ENCODE measurements at regions not wholly inside any gene's neighbourhood (a gene's known extent, or its start where the extent isn't known, plus 50 kb on each side); places are given as distances from the start of the nearest gene placed in this dataset.
"Not testable (repeated sequence)": the region's sequence is repeated elsewhere in the genome, so short reads cannot be mapped to it uniquely, and the experiment has no call there.

DNA sequence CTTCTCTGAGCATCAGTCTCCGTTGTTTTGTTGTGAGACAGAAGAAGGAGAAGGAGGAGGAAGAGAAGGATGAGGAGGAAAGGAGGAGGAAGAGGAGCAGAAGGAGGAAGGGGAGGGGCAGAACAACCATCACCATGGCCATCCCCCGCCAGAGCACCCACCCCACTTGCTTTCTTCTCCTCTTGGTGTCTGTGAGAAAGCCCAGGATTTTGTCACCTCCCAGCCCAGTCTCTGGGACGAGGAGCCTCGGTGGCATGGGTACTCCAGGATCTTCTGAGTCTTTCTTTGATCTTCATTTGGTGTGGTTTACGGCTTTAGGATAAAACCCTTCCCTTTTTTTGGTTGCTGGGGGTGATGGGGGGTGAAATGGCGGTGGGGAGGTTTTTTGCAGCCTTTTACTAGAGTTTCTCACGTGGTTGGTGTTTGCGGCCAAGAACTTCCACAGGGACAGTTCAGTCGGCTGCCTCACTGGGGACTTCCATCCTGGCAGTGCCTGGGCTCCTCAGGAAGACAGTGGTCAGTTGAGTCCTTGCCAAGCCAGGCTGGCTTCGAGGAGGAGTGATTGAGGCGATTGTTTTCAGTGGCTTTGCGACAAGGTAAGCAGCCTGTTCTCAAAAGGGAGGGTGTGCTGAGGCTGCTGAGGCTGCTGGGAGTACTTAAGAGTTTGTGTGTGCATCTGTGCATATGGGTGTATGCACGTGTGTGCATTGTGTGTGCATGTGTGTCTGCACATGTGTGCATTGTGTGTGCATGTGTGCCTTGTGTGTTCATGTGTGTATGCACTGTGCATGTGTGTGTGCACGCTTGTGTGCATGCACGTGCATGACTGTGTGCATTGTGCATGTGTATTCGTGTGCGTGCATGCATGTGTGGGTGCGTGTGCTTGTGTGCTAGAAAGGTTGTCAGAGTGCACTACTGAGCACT lies 567.5 kb downstream of the TBC1D22A start:
- no peak for DNase-seq

DNA sequence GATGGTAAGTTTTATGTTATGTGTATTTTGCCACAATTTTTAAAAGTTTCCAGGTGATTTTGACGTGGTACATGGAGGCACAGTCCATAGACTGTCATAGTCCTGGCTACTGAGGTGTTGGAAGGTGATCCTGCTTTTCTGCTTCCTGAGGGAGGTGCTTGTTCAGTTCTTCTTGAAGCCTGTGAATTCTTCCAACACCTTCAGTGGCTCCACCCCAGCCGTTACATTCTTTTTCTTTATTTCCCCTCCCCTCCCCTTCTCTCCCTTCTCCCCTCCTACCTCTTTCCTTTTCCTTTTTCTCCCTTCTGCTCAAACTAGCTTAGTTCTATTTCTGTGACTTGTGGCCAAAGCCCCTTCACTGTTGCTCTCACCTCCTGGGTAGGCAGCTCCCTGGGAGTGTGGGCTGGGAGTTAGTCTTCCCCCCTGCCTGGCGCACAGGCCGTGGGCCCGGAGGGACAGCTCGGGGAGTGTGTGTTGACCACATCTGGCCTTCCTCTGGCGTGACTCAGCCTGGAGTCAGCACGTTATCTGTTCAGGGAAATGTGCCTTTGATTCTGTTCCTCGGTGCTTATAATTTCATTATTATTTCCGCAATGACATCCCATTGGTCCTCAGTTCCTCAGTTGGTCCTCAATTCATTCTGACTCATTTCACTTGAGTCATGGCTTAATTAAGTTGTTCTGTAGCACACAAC lies 566.2 kb downstream of the TBC1D22A start:
- no peak for DNase-seq

DNA sequence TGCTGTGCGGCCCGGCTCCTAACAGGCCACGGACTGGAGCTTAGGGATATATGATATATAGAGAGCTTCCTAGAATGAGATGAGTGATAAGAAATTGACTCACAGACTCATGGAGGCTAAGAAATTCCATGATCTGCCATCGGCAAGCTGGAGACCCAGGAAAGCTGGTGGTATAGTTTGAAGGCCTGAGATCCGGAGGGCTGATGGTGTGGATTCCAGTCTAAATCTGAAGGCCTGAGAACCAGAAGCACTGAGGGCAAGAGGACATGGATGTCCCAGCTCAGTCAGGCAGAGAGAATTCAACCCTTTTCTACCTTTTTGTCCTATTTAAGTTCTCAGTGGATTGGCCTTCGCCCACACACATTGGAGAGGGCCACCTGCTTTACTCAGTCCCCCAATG lies 564.8 kb downstream of the TBC1D22A start:
- no peak for DNase-seq

DNA sequence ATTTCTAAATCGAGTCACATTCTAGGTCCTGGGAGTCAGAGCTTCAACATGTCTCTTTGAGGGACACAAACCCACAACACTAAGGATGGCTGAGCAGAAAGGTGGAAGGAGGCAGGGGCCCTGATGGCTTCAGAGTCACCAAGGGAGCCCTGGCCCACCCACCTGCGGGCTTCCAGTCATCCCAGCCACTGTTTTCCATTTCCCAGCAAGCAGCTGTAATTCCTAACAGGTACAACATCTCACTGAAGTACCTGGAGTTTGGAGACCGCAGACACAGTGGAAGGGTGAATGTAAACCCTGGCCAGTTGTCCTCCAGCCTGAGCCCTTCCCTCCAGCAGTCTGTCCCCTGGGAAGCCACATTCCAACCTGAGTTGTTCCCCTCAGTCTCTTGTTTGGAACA lies 562.8 kb downstream of the TBC1D22A start:
- DNase-seq, result no peak

DNA sequence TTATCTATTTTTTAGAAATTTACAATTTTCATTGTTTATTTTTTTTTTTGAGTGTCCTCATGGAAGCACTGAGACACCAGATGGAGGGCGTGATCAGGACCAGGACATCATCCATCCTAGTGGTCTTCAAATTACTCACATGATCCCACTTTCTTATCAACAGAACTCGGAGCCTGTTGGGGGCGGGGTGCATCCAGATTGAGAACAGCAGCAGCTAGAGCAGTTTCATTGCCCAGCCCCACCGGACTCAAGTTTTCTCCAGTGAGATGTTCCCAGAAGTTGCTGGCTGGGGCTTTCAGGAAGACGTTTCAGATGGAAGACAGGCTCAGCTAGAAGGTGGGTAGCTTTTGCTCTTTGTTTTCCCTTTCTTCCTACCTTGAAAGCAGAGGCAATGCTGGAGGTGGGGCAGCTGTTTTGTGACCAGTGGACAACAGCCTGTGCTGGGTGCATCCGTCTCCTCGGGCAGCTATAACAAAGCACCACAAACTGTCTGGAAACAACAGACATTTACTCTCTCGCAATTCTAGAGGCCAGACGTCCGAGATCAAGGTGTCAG lies 562.1 kb downstream of the TBC1D22A start:
- no peak for DNase-seq

DNA sequence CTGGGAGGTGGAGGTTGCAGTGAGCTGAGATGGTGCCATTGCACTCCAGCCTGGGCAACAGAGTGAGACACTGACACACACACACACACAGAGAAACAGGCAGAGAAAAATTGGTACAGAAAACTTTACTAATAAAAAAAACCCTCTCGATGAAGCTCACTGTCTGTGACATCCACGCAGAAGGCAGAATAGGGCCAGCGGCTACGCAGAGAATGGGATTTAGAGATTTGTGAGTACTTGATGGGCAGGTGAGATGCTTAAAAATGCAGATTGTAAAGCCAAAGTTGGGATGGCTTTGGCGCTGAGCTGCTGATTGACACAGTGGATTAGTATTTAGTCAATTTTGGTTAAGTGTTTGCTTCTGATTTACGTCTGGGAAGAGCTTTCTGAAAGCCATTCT lies 561.1 kb downstream of the TBC1D22A start:
- no peak for DNase-seq

DNA sequence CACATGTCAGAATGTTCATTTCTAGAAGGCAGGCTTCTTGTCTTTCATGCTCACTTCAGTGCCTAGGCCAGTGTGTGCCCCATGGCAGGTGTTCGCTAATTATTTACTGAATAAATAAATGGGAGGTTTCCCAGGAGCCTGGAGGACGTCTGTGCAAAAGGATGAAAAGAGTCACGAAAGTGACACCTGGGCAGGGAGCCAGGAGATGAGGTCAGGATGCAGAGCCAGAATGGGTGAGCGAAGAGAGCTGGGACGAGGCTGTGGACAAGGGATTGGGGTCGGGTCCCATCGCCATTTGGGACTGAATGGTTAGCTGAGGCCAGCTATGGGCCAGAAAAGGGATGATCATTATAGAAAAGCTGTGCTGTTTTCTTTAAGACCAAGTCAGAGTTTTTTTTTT lies 560.4 kb downstream of the TBC1D22A start:
- no peak for DNase-seq

DNA sequence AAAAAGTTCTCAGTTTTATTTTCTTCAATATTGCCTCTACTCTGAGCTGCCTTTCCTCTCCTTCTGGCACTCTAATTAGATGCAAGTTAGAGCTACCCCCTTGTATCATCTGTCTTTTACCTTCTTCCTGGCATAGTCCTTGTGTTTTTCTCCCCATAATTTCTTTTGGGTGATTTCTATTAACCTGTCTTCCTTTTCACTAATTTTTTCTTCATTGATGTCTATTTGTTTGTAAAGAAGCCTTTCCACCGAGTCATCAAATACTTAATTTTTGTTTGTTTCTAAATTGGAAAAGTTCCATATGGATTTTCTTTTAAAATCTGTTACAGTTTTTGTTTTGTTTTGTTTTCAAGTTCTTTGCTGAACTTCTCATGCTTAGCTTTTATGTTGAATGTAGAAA lies 558.1 kb downstream of the TBC1D22A start:
- DNase-seq, result no peak

DNA sequence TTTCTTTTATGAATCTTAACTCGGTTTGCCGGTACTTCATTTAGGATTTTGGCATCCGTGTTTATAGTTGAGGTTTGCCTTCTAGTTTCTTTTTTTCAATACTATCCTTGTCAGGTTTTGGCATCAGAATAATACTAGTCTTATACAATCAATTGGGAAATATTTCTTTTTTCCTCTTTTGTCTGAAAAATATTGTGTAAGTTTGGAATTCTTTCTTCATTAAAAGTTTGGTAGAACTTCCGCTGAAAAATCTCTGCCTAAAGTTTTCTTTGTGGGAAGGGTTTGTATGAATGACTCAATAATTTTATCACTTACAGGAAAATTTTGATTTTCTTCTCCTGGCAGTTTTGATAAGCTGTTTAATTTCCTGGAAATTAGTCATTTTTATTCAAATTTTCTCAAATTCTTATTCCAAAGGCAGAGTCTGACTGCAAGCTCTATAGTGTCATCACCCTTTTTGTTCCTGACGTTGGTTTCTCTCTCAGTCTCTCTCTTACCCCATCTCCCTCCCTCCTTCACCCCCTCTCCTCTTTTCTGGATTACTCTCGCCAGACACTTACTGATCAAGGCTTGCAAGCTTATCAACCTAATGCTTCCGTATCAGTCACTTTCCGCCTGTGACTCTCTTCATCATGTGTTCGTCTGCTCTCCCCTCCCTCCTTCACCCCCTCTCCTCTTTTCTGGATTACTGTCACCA lies 555.7 kb downstream of the TBC1D22A start:
- DNase-seq, result no peak

DNA sequence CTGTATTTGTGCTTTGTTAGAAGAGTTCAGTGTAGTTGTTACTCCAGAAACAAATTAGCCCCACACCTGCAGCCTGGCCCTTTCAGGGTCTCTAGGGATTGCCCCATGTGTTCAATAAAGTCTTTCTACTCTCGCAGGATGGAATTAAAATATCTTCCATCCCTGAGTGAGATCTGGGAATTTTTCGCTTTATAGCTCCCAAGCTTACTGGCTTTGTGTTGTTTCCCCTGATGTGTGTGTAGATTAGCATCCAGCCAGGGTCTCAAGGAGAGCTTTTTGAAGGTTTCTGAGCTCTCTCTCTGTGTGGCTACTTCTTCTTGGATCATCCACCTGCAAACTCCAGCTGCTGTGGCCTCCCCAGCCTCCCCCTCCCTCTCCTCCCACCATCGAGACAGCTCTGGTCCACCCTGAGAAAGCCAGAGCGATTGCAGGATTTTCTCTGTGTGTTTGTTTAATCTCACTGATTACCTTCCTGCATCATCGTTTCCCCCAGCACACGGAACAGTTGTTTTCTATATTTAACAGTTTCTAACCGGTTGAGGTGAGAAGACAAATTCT lies 553.5 kb downstream of the TBC1D22A start:
- no peak for DNase-seq

DNA sequence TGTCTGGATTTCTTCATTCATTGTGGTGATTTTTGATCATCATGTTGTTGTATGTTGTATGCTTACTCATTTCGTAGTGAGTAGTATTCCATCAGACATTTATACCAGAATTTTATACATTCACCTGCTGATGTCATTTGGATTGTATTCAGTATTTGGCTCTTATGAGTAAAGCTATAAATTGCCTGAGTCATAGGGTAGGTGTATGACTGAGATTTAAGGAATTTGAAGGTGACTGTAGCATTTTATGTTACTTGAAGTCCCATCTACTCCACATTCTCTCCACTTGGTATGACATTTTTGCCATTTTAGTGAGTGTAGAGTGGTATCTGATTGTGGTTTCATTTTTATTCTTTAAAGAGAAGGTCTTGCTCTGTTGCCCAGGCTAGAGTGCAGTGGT lies 548.2 kb downstream of the TBC1D22A start:
- DNase-seq, result no peak

DNA sequence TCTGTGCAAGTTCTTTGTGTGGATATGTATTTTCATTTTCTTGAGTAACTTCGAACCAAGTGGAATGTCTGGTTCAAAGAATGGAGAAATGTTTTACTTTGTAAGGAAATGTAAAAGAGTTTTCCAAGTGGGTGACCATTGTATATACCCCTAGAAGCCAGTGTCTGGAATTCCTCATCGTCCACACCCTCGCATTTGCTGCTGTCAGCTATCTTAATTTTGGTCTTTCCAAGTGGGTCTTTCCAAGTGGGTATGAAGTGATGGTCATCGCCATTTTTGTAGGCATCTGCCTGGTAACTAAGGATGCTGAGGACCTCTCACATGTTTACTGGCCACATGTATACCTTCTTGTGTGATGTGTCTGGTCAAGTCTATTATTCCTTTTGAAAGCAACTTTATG lies 547.5 kb downstream of the TBC1D22A start:
- no peak for DNase-seq

DNA sequence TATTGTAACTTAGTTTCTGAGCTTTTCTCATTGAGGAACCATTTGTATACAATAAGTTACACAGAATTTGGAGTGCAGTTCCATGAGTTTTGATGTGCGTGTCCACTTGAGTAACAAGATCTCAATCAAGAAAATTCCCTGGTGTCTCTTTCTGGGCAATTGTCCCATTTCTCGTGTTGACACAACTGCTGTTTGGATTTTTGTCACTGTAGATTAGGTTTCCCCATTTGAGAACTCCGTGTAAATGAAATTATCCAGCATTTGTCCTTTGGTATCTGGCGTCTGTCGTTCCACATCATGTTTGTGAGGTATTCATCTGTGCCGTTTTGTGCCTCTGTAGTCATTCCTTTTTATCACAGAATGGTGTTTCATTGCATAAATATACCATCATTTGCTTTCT lies 547.0 kb downstream of the TBC1D22A start:
- DNase-seq, result no peak

DNA sequence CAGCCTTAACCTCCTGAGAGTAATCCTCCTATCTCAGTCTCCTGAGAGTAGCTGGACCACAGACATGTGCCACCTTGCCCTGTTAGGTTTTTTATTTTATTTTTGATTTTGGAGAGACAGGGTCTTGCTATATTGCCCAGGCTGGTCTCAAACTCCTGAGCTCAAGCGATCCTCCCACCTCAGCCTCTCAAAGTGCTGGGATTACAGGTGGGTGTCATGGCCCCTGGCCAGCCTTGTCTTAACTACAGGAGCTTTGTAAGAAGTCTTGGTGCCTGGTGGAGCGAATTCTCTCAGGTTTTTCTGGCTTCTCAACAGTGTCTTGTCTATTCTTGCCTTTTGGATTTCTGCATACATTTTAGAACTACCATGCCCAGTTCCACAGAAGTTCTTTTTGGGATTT lies 546.4 kb downstream of the TBC1D22A start:
- DNase-seq, result no peak

DNA sequence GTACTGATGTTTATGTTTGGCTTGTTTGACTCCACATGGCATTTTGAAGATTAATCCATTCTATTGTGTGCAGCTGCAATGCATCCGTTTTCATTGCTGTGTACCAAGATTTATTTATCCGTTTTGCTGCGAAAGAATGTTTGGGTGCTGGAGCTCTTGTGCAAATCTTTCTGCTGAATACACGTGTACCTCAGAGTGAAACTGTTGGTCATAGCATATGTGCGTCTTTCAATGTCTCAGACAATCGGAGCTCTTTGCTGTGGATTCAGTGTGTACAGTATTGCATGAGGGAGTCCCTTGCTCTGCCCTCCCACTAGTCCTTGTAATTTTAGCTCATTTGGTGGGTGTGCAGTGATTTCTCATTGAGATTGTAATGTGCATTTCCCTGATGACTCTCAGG lies 545.4 kb downstream of the TBC1D22A start:
- DNase-seq, result no peak

DNA sequence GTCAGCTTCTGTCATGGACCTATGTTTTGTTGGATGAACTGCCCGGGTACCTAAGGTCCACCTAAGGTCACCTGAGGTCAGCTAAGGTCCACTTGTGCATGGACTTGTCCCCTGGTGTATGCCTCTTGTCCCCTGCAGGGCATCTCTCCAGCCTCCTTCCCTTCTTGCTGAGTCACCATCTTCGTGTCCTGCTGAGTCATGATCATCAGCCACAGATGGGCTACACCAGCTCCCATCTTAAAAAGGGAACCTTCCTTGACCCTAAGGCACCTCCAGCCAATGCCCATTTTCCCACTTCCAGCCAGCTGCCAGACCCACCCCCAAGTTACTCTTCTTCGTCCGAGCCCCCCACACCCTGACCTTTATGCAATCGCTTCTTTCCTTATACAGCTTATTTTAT lies 544.9 kb downstream of the TBC1D22A start:
- DNase-seq, result peak; percentile 0

DNA sequence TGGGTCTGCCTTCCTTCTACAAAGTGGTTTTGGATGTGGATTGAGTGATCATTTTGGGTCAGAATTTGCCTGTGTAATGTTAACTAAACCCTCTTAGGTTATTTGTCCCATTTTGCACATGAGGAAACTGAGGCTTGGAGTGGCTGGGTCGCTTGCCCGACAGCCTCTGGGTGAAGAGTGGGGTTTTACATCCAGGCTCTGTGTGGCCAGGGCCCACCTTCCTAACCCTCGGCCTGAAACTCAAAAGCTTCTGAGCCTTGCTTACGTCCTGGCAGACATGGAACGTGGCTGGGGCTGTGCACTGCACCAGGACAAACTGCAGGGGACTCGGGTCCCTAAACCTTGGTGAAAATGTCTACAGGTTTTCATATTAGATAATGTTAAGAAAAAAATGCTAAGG lies 542.4 kb downstream of the TBC1D22A start:
- no peak for DNase-seq

DNA sequence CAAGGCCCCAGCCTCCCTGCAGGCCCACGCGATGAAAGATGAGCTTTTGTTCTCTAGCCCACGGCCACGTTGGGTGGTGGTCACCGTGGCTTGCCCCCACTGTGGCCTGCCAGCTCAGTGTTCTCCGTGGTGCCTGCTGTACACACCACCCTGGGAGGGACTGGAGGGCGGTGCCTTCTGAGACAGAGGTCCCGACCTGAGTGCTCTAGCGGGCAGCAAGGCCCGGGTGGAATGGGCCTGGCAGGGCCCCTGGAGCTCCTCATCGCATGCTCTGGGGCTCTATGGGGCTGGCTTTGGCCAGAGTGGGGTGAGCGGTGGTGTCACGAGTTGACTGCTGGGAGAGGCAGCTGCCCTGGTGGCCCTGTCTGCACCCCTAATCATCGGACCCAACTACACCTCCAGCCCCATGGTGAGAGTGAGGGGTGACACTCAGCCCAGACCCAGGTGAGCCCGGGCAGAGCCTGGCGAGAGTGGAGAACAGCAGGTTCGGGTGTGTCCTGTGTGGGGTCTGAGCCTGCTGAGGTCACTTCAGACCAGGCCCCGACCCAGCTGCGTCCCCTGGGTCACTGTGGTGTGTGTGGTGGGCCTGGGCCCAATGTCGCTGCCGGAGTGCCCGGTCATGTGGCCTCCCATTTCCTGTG lies 541.9 kb downstream of the TBC1D22A start:
- DNase-seq, result no peak

DNA sequence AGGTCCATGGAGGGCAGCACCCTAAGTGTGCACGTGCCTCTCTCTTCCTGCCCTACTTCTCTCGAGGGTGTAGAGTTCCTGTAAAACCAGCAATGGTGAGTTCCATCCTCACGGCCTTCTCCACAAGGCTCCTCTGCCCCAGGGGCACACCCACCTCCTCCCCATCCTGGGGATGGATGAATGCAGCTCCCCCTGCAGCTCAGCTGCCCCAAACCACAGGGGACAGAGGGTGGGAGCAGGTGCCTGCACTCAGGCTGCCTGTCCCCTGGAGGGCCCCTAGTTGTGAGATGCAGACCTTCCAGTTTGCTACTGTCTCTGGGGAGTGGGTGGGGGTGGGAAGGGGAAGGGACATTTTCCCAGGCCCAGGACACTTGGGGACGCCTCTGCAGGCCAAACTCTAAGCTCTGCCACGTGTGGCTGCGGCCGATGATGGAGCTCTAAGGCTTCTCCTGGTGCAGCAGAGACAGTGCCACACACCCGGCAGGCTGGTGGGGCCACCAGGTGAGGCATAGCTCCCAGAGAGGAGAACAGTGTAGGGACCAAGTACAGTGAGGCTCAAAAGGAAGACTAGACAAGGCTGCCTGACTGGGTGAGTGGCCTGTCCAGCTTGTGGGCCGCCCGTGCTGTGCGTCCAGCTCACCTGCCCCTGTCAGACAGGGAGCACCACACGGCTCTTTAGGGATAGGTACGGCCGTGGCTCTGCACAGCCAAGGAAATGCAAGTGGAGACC lies 540.9 kb downstream of the TBC1D22A start:
- DNase-seq, result no peak

DNA sequence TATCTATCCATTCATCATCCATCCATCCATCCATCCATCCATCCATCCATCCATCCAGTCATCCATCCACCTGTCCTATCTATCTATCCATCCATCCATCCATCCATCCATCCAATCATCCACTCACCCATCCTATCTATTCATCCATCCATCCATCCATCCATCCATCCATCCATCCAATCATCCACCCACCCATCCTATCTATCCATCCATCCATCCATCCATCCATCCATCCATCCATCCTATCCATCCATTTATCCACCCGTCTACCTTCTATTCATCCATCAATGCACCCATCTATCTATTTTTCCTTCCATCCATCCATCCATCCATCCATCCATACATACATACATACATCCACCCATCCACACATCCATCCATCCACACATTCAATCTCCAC lies 540.1 kb downstream of the TBC1D22A start:
- DNase-seq, result not testable (repeated sequence)

DNA sequence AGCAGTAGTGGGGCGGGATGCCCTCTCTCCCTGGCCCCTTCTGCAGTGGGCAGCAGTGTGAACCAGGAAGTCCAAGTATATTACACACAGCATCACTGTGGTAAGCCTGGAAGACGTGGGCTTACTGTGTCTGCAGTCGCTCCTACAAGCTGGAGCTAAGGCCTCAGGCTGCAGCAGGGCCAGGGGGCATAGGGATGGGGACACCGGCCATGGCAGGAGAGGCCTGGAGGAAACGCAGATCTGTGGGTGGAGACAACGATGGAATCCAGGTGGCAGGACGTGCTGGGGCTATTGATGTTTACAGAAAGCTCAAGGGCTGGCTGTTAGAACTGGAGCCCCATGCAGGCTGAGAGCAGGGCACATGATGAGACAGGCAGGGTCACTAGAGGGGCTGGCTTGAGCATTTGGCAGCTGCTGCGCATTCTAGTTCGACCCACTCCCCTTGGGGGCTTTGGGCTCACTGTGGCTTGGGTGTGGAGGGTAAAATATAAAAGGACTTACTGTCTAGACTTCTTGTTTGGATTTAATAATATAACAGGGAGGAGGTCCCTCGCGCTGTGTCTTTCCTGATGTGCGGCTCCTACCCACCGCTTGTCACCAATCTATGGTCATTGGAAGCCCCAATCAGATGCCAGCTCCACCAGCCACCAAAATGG lies 539.5 kb downstream of the TBC1D22A start:
- DNase-seq, result no peak
